Midbrain (tissue), 1 donor: ENCODE measurements at regions not wholly inside any gene's neighbourhood (a gene's known extent, or its start where the extent isn't known, plus 50 kb on each side); places are given as distances from the start of the nearest gene placed in this dataset.

Experiments
- DNase-seq: peaks from one replicate; lab custom pipeline; 2025; lab: John Stamatoyannopoulos, UW

GRCh38 chr10:76615049-76615448, 1022.6 kb downstream of the KCNMA1 start:
- DNase-seq = no peak
